ENCODE measurements at regions not wholly inside any gene's neighbourhood (a gene's known extent, or its start where the extent isn't known, plus 50 kb on each side); places are given as distances from the start of the nearest gene placed in this dataset.

- no peak for TF ChIP-seq CTCF (IDR thresholded peaks at IDR 0.05; ENCODE audit: insufficient read depth, missing control alignments)
Measured at GRCh38 chr1:90414201-90414600, 302.9 kb downstream of the BARHL2 start.

GRCh38 chr1:90413519-90413918, 303.6 kb downstream of the BARHL2 start:
- no peak for TF ChIP-seq CTCF (IDR thresholded peaks at IDR 0.05; ENCODE audit: insufficient read depth, missing control alignments)
- no peak for DNase-seq (ENCODE audit: insufficient read length, low spot score)
- FAIRE-seq = no peak

More at GRCh38 chr1:90414201-90414600, 302.9 kb downstream of the BARHL2 start:
- FAIRE-seq (no peak), DNase-seq (ENCODE audit: insufficient read length, low spot score) (no peak)

GRCh38 chr1:90412563-90412962, 304.5 kb downstream of the BARHL2 start:
- no peak for TF ChIP-seq CTCF (IDR thresholded peaks at IDR 0.05; ENCODE audit: insufficient read depth, missing control alignments)
- DNase-seq (ENCODE audit: insufficient read length, low spot score) (no peak), FAIRE-seq (no peak)

DNA sequence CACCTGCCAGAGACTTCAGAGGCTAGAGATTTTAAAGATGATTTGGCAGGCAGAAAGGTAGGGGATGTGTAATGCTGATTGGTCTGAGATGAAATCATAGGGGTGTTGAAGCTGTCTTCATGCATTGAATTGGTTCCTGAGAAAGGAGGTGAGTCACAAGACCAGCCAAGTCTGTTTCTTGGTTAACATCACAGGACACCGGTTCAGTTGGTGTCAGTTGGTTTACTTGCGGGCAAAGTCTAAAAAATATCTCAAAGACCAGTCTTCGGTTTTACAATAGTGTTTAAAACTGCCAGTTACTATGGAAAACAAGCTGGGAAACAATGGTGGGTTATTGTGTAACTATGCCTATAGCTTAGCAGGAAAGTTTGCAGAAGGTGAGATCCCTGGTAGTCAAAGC, 305.9 kb downstream of the BARHL2 start:
- FAIRE-seq = no peak
- no peak for TF ChIP-seq CTCF (IDR thresholded peaks at IDR 0.05; ENCODE audit: insufficient read depth, missing control alignments)
- no peak for DNase-seq (ENCODE audit: insufficient read length, low spot score)

- no peak for DNase-seq (ENCODE audit: insufficient read length, low spot score)
- no peak for TF ChIP-seq CTCF (IDR thresholded peaks at IDR 0.05; ENCODE audit: insufficient read depth, missing control alignments)
- no peak for FAIRE-seq
Measured at GRCh38 chr1:90407737-90408136, 309.4 kb downstream of the BARHL2 start.

- DNase-seq (ENCODE audit: insufficient read length, low spot score) (no peak), FAIRE-seq (no peak)
- no peak for TF ChIP-seq CTCF (IDR thresholded peaks at IDR 0.05; ENCODE audit: insufficient read depth, missing control alignments)
Measured at GRCh38 chr1:90405726-90406125, 311.4 kb downstream of the BARHL2 start.

DNA sequence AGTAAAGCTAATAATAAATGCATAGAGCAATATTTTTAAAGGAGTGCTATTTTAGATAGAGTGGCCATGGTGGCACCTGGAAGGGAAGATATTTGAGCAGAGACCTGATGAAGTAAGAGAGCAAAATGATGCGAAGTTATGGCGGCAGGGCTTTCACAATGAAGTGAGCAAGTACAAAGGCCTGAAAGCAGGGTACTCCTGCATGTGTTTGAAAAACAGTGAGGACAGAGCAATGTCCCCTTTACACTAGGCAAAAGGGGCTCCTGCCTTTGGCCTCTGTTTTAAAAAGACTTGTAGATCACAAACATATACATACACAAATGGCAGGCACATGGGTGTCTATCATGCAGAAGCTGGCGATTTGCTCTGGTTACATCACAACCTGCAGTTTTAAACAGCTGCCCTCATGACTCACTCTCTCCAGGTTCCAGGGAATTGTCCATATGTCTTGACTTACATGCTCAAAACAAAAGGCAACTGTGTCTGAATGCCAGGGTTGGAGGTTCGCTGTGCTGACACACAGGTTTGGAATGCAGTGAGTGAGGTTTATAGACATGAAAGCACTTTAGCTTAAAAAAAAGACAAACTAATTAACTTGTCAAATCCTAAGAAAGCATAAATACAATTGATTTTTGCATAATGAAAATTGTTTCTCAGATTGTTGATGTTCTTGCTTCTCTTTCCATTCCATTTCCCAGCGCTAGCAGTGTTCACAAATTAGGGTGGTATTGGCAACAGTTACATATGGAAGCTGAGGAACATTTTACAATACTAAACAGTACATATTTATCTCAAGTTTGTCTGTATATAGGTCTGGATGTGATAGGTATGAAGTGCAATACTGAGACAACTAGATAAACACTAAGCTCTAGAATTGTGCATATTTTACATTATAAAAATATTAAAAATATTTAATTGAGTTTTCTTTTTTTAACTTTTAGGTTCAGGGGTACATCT, 313.9 kb downstream of the BARHL2 start:
- DNase-seq (ENCODE audit: insufficient read length, low spot score) = no peak
- no peak for FAIRE-seq
- TF ChIP-seq CTCF (IDR thresholded peaks at IDR 0.05; ENCODE audit: insufficient read depth, missing control alignments) = no peak
